RWPE2 (cell line): ENCODE measurements at regions not wholly inside any gene's neighbourhood (a gene's known extent, or its start where the extent isn't known, plus 50 kb on each side); places are given as distances from the start of the nearest gene placed in this dataset.

Experiments
- ATAC-seq: fragments of 200-7000 bp; cut with Tn5 transposase; 3 replicates; pipeline ENCODE4 v1.9.1; 2021; ENCODE audit warnings: low read depth
- DNase-seq: peaks from one replicate; pipeline ENCODE4 v3.0.0-alpha.2; 2020; ENCODE audit warnings: low spot score
- H3K27ac ChIP-seq: fragments of 450-650 bp; 2 replicates; pipeline ENCODE4 v1.5.1; 2017; ENCODE audit warnings: mild to moderate bottlenecking; ENCODE audit not compliant: poor library complexity, severe bottlenecking
- H3K27me3 ChIP-seq: fragments of 250-450 bp; sonication (Bioruptor Pico); 2 replicates; pipeline ENCODE4 v1.5.1; 2021; ENCODE audit warnings: mild to moderate bottlenecking, moderate library complexity; ENCODE audit not compliant: insufficient read depth, poor library complexity, severe bottlenecking
- H3K36me3 ChIP-seq: fragments of 250-450 bp; sonication (Bioruptor Pico); 2 replicates; pipeline ENCODE4 v1.5.1; 2020; ENCODE audit warnings: low read depth, mild to moderate bottlenecking, moderate library complexity
- H3K4me1 ChIP-seq: fragments of 250-450 bp; sonication (Bioruptor Pico); 2 replicates; pipeline ENCODE4 v1.5.1; 2021; ENCODE audit warnings: mild to moderate bottlenecking, moderate library complexity; ENCODE audit not compliant: insufficient read depth, poor library complexity, severe bottlenecking
- H3K4me3 ChIP-seq: fragments of 250-450 bp; sonication (Bioruptor Pico); 2 replicates; pipeline ENCODE4 v1.5.1; 2021; ENCODE audit warnings: mild to moderate bottlenecking, moderate library complexity; ENCODE audit not compliant: severe bottlenecking
- H3K9me3 ChIP-seq: fragments of 250-450 bp; sonication (Bioruptor Pico); 2 replicates; pipeline ENCODE4 v1.5.1; 2021; ENCODE audit warnings: mild to moderate bottlenecking, moderate library complexity; ENCODE audit not compliant: severe bottlenecking
- CTCF ChIP-seq: fragments of 450-650 bp; IDR thresholded peaks from one replicate; pipeline ENCODE4 v1.5.1; 2017; ENCODE audit warnings: mild to moderate bottlenecking, moderate library complexity; ENCODE audit not compliant: poor library complexity, severe bottlenecking

GRCh38 chr2:221225752-221226151 is 346.4 kb downstream of the EPHA4 start:
- Histone ChIP-seq H3K9me3 (no peaks in the 10 kb centered on the region), H3K27ac (no peak overlapping the region), H3K27me3 (no peaks in the 10 kb centered on the region), H3K4me3 (no peak overlapping the region), H3K36me3 (no peaks in the 10 kb centered on the region), H3K4me1 (no peaks in the 10 kb centered on the region)
- no peak for DNase-seq
- TF ChIP-seq CTCF: no peak
- ATAC-seq: no peak

- Histone ChIP-seq H3K9me3 (no peaks in the 10 kb centered on the region), H3K27ac (no peak overlapping the region), H3K4me3 (no peak overlapping the region), H3K27me3 (no peaks in the 10 kb centered on the region), H3K4me1 (no peaks in the 10 kb centered on the region), H3K36me3 (no peaks in the 10 kb centered on the region)
- TF ChIP-seq CTCF: no peak
- DNase-seq (no peak), ATAC-seq (no peak)
Observed at GRCh38 chr2:221228214-221228769, 343.8 kb downstream of the EPHA4 start.

- DNase-seq (no peak), ATAC-seq (no peak)
- no peak for TF ChIP-seq CTCF
- Histone ChIP-seq H3K27ac (no peak overlapping the region), H3K4me1 (no peaks in the 10 kb centered on the region), H3K9me3 (no peaks in the 10 kb centered on the region), H3K27me3 (no peaks in the 10 kb centered on the region), H3K36me3 (no peaks in the 10 kb centered on the region), H3K4me3 (no peak overlapping the region)
Observed at GRCh38 chr2:221229099-221229498, 343.0 kb downstream of the EPHA4 start.

- no peaks in the 10 kb centered on the region for H3K4me1 ChIP-seq
- no peaks in the 10 kb centered on the region for H3K9me3 ChIP-seq
- ATAC-seq: no peak
- no peak overlapping the region for H3K27ac ChIP-seq
- no peak for TF ChIP-seq CTCF
- DNase-seq: no peak
- H3K36me3 ChIP-seq: no peaks in the 10 kb centered on the region
- no peaks in the 10 kb centered on the region for H3K27me3 ChIP-seq
- H3K4me3 ChIP-seq: no peak overlapping the region
Observed at GRCh38 chr2:221231511-221231910, 340.6 kb downstream of the EPHA4 start.

GRCh38 chr2:221235941-221236340 is 336.2 kb downstream of the EPHA4 start:
- DNase-seq: no peak
- Histone ChIP-seq H3K4me1 (no peaks in the 10 kb centered on the region), H3K4me3 (no peak overlapping the region), H3K36me3 (no peaks in the 10 kb centered on the region), H3K27ac (no peak overlapping the region), H3K27me3 (no peaks in the 10 kb centered on the region), H3K9me3 (no peaks in the 10 kb centered on the region)
- ATAC-seq: no peak
- TF ChIP-seq CTCF: no peak
